GM23338 (cell line): ENCODE measurements at regions not wholly inside any gene's neighbourhood (a gene's known extent, or its start where the extent isn't known, plus 50 kb on each side); places are given as distances from the start of the nearest gene placed in this dataset.

Source experiments
- ATAC-seq: fragments of 200-7000 bp; cut with Tn5 transposase; 3 replicates; pipeline ENCODE4 v1.9.1; 2020
- DNase-seq: peaks from one replicate; pipeline ENCODE4 v3.0.0-alpha.2; 2015; ENCODE audit warnings: low spot score
- H2AFZ ChIP-seq: fragments of 200-600 bp; sonication (generic); 2 replicates; pipeline ENCODE4 v1.8.0; 2016; ENCODE audit warnings: antibody characterized with exemption, mild to moderate bottlenecking, moderate library complexity
- H3F3A ChIP-seq: fragments of 200-600 bp; sonication (generic); replicated peaks from 2 replicates; pipeline ENCODE4 v1.8.0; 2017; ENCODE audit warnings: antibody characterized with exemption, mixed run types, low read depth
- H3K27ac ChIP-seq: fragments of 200-600 bp; sonication (generic); 2 replicates; pipeline ENCODE4 v1.6.1; 2016; ENCODE audit warnings: low read depth
- H3K27me3 ChIP-seq: fragments of 200-600 bp; sonication (generic); 2 replicates; pipeline ENCODE4 v1.8.0; 2016; ENCODE audit warnings: mild to moderate bottlenecking, mixed run types, moderate library complexity; ENCODE audit not compliant: insufficient read depth
- H3K36me3 ChIP-seq: fragments of 200-600 bp; sonication (generic); 2 replicates; pipeline ENCODE4 v1.8.0; 2016; ENCODE audit warnings: mild to moderate bottlenecking; ENCODE audit not compliant: insufficient read depth
- H3K4me1 ChIP-seq: fragments of 200-600 bp; sonication (generic); 2 replicates; pipeline ENCODE4 v1.8.0; 2016; ENCODE audit warnings: mild to moderate bottlenecking, moderate library complexity; ENCODE audit not compliant: insufficient read depth
- H3K4me2 ChIP-seq: fragments of 200-600 bp; sonication (generic); 2 replicates; pipeline ENCODE4 v1.7.1; 2017; ENCODE audit warnings: mixed run types
- H3K4me3 ChIP-seq: fragments of 200-600 bp; sonication (generic); 2 replicates; pipeline ENCODE4 v1.6.1; 2016; ENCODE audit warnings: mixed run types
- H3K79me2 ChIP-seq: fragments of 200-600 bp; sonication (generic); replicated peaks from 2 replicates; pipeline ENCODE4 v1.8.0; 2017; ENCODE audit warnings: mild to moderate bottlenecking; ENCODE audit not compliant: insufficient read depth
- H3K9me2 ChIP-seq: fragments of 200-600 bp; sonication (generic); 2 replicates; pipeline ENCODE4 v1.8.0; 2017; ENCODE audit not compliant: insufficient read depth
- H4K20me1 ChIP-seq: fragments of 200-600 bp; sonication (generic); replicated peaks from 2 replicates; pipeline ENCODE4 v1.8.0; 2017; ENCODE audit warnings: mild to moderate bottlenecking; ENCODE audit not compliant: insufficient read depth
- H3K27ac Mint-ChIP-seq: 2 replicates; pipeline ENCODE4 v1.8.0; 2020; ENCODE audit warnings: inconsistent platforms, mild to moderate bottlenecking, moderate library complexity, mixed read lengths
- H3K27me3 Mint-ChIP-seq: 3 replicates; pipeline ENCODE4 v1.8.0; 2022; ENCODE audit warnings: low read depth, mild to moderate bottlenecking, moderate library complexity, mixed read lengths, inconsistent platforms; ENCODE audit not compliant: insufficient read depth, poor library complexity
- H3K36me3 Mint-ChIP-seq: 3 replicates; pipeline ENCODE4 v1.8.0; 2021; ENCODE audit warnings: low read depth, mild to moderate bottlenecking, inconsistent platforms, moderate library complexity, mixed read lengths
- H3K4me1 Mint-ChIP-seq: 3 replicates; pipeline ENCODE4 v1.8.0; 2020; ENCODE audit warnings: mild to moderate bottlenecking, inconsistent platforms, mixed read lengths
- H3K4me3 Mint-ChIP-seq: 3 replicates; pipeline ENCODE4 v1.8.0; 2021; ENCODE audit warnings: moderate library complexity, mild to moderate bottlenecking, inconsistent platforms, mixed read lengths
- H3K9me3 Mint-ChIP-seq: 3 replicates; pipeline ENCODE4 v1.8.0; 2020; ENCODE audit warnings: moderate library complexity, mild to moderate bottlenecking, inconsistent platforms, mixed read lengths
- CREB1 ChIP-seq: fragments of 250-450 bp; sonication (Bioruptor Pico); IDR thresholded peaks from 2 replicates; pipeline ENCODE4 v1.5.0; 2020; ENCODE audit warnings: low read depth, mild to moderate bottlenecking, moderate library complexity
- ETS1 ChIP-seq: IDR thresholded peaks from 2 replicates; pipeline ENCODE4 v1.6.1; 2016; ENCODE audit warnings: antibody characterized with exemption
- EZH2 ChIP-seq: fragments of 200-600 bp; sonication (generic); IDR thresholded peaks from one replicate; pipeline ENCODE4 v1.8.0; 2017; ENCODE audit warnings: antibody characterized with exemption, mild to moderate bottlenecking, low read depth; ENCODE audit not compliant: unreplicated experiment
- EZH2phosphoT487 ChIP-seq: fragments of 200-600 bp; sonication (generic); IDR thresholded peaks from one replicate; pipeline ENCODE4 v1.8.1; 2018; ENCODE audit warnings: antibody characterized with exemption; ENCODE audit not compliant: unreplicated experiment
- JUNB ChIP-seq: IDR thresholded peaks from one replicate; pipeline ENCODE4 v1.6.1; 2016; ENCODE audit warnings: antibody characterized with exemption; ENCODE audit not compliant: unreplicated experiment
- NANOG ChIP-seq: IDR thresholded peaks from 2 replicates; pipeline ENCODE4 v1.6.1; 2016; ENCODE audit warnings: antibody characterized with exemption, borderline replicate concordance
- POLR2AphosphoS5 ChIP-seq: IDR thresholded peaks from 2 replicates; pipeline ENCODE4 v1.6.1; 2016; ENCODE audit warnings: antibody characterized with exemption, low read depth
- REST ChIP-seq: IDR thresholded peaks from one replicate; pipeline ENCODE4 v1.6.1; 2018; ENCODE audit warnings: antibody characterized with exemption; ENCODE audit not compliant: unreplicated experiment
- STAT1 ChIP-seq: IDR thresholded peaks from one replicate; pipeline ENCODE4 v1.6.1; 2016; ENCODE audit warnings: antibody characterized with exemption; ENCODE audit not compliant: unreplicated experiment
- ZNF114 ChIP-seq: fragments of 250-450 bp; sonication (Bioruptor Pico); IDR thresholded peaks from 2 replicates; pipeline ENCODE4 v1.5.0; 2020; ENCODE audit warnings: mild to moderate bottlenecking, moderate library complexity
- ZNF331 ChIP-seq: fragments of 250-450 bp; sonication (Bioruptor Pico); IDR thresholded peaks from 2 replicates; pipeline ENCODE4 v1.5.0; 2020; ENCODE audit warnings: low read depth, mild to moderate bottlenecking, moderate library complexity
- ZNF462 ChIP-seq: fragments of 250-450 bp; sonication (Bioruptor Pico); IDR thresholded peaks from 2 replicates; pipeline ENCODE4 v1.5.0; 2020; ENCODE audit warnings: mild to moderate bottlenecking, moderate library complexity
- TF ChIP-seq, protein P1 (sequence below), 2 experiments: fragments of 200-600 bp in 1 of 2; sonication (generic) in 1 of 2; conservative IDR thresholded peaks; 2 replicates each; pipeline versions ENCODE4 v1.5.1 to v1.6.1; 2016 to 2017; ENCODE audit warnings: antibody characterized with exemption in 2 of 2, low read depth in 2 of 2, mild to moderate bottlenecking in 2 of 2, moderate library complexity in 1 of 2

DNA sequence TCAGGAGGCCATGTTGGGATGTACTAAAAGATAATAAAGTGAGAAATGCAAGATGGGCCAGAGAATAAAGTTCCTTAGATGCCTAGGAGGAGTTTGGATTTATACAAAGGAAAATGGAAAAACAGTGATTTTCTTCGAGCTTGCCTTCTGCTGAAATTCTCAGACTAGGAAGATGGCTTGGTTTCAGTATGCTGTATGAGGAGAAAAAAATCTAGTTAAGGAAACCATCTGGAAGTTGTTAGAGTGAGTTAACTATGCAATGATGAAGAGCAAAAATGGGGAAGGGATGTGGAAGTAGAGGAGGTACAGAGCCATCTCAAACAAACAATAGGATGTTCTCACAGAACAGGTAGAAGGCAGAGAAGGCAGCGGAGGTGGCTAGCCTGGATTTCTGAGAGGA lies 162.9 kb upstream of the FTMT start:
- Histone ChIP-seq H3K27ac (no peak overlapping the region), H3F3A (no peaks in the 10 kb centered on the region), H3K27me3 (no peaks in the 10 kb centered on the region), H3K9me2 (no peaks in the 10 kb centered on the region), H4K20me1 (no peaks in the 10 kb centered on the region), H3K79me2 (no peaks in the 10 kb centered on the region), H3K4me3 (no peak overlapping the region), H2AFZ (peak overlapping the region; percentile 44; the same call in 1 of the 2 replicates), H3K36me3 (0 out of 2 replicates have a peak, but pooled peaks cover 2% of the 10 kb centered on the region), H3K4me1 (peaks cover 9% of the 10 kb centered on the region), H3K4me2 (no peak overlapping the region)
- DNase-seq, result no peak
- TF ChIP-seq ETS1 (no peak), CREB1 (CRISPR knock-in tag) (no peak), EZH2phosphoT487 (no peak), ZNF331 (CRISPR knock-in tag) (no peak), STAT1 (no peak), ZNF462 (CRISPR knock-in tag) (no peak), NANOG (no peak), EZH2 (no peak), ZNF114 (CRISPR knock-in tag) (no peak), JUNB (no peak), POLR2AphosphoS5 (no peak), REST (no peak)
- TF ChIP-seq, protein P1, sequence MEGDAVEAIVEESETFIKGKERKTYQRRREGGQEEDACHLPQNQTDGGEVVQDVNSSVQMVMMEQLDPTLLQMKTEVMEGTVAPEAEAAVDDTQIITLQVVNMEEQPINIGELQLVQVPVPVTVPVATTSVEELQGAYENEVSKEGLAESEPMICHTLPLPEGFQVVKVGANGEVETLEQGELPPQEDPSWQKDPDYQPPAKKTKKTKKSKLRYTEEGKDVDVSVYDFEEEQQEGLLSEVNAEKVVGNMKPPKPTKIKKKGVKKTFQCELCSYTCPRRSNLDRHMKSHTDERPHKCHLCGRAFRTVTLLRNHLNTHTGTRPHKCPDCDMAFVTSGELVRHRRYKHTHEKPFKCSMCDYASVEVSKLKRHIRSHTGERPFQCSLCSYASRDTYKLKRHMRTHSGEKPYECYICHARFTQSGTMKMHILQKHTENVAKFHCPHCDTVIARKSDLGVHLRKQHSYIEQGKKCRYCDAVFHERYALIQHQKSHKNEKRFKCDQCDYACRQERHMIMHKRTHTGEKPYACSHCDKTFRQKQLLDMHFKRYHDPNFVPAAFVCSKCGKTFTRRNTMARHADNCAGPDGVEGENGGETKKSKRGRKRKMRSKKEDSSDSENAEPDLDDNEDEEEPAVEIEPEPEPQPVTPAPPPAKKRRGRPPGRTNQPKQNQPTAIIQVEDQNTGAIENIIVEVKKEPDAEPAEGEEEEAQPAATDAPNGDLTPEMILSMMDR (conservative IDR thresholded peaks at IDR 0.05; ENCODE audit: low read depth in 2 of 2), result no peak
- Mint-ChIP-seq H3K36me3 (no peaks in the 10 kb centered on the region), H3K4me1 (peaks cover 23% of the 10 kb centered on the region), H3K27me3 (no peaks in the 10 kb centered on the region), H3K9me3 (no peaks in the 10 kb centered on the region), H3K27ac (peak overlapping the region; percentile 16; the same call in 1 of the 2 replicates), H3K4me3 (no peak overlapping the region)
- ATAC-seq, result no peak
